ENCODE measurements at regions not wholly inside any gene's neighbourhood (a gene's known extent, or its start where the extent isn't known, plus 50 kb on each side); places are given as distances from the start of the nearest gene placed in this dataset.
"Not testable (repeated sequence)": the region's sequence is repeated elsewhere in the genome, so short reads cannot be mapped to it uniquely, and the experiment has no call there.

DNA sequence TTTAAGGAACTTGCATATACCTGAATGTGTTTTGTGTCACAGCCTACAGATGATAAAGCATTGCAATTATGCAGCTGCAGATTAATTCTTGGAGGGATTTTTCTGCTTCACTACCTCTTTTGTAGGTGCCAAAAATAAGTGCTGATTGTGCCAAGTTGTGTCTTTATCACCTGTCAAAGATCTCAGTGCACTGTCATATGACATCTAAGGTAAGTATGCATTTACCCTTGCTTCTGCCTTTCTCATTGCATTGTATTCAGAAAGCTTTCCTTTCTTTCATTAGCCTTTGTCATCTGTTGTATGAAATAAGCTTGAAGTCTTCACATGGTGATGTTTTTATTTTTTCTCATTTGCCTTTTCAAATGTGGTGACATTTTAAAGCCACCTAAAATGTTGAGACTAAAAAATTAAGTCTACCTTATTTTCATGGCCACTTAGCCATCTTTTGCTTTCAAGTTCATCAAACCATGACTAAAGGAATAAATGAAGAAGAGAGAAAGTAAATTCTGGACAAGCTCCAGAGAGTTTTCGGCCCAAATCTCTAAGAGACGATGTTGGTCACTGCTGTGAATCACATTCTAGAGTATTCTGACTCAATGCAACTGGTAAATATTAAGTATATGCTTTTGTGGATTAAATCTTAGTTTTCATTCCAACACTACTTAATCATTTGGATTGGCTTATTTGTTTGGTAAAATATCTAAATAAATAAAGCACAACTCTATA is 381.8 kb upstream of the EPHA3 start:
- Histone ChIP-seq H3K36me3 (ENCODE audit: control insufficient read depth, insufficient read depth, low read length) (no peaks in the 10 kb centered on the region), H3K9ac (ENCODE audit: low read depth, low read length) (no peak overlapping the region), H3K27ac (ENCODE audit: low read depth, low read length) (no peak overlapping the region), H3K4me1 (ENCODE audit: control insufficient read depth, insufficient read depth, low read length) (no peaks in the 10 kb centered on the region), H3K27me3 (ENCODE audit: control insufficient read depth, insufficient read depth, low read length) (no peaks in the 10 kb centered on the region), H3K9me3 (ENCODE audit: control insufficient read depth, insufficient read depth, low read length) (no peaks in the 10 kb centered on the region), H3K4me3 (ENCODE audit: low read depth, low read length) (no peak overlapping the region)

DNA sequence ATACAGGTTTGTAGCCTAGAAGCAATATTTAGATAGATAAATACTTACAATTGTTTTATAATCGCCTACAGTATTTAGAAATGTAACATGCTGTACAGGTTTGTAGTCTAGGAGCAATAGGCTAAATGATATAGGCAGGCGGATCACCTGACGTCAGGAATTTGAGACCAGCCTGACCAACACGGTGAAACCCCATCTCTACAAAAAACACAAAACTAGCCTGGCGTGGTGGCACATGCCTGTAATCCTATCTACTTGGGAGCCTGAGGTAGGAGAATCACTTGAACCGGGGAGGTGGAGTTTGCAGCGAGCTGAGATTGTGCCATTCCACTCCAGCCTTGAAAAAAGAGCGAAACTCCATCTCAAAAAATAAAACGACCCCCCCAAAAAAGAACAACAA is 375.2 kb upstream of the EPHA3 start:
- no peak overlapping the region for H3K9ac ChIP-seq (ENCODE audit: low read depth, low read length)
- no peaks in the 10 kb centered on the region for H3K4me1 ChIP-seq (ENCODE audit: control insufficient read depth, insufficient read depth, low read length)
- no peaks in the 10 kb centered on the region for H3K36me3 ChIP-seq (ENCODE audit: control insufficient read depth, insufficient read depth, low read length)
- no peak overlapping the region for H3K4me3 ChIP-seq (ENCODE audit: low read depth, low read length)
- no peaks in the 10 kb centered on the region for H3K27me3 ChIP-seq (ENCODE audit: control insufficient read depth, insufficient read depth, low read length)
- H3K9me3 ChIP-seq (ENCODE audit: control insufficient read depth, insufficient read depth, low read length), result no peaks in the 10 kb centered on the region
- H3K27ac ChIP-seq (ENCODE audit: low read depth, low read length), result no peak overlapping the region

GRCh38 chr3:88742106-88742505 is 365.3 kb upstream of the EPHA3 start:
- no peak overlapping the region for H3K9ac ChIP-seq (ENCODE audit: low read depth, low read length)
- no peaks in the 10 kb centered on the region for H3K9me3 ChIP-seq (ENCODE audit: control insufficient read depth, insufficient read depth, low read length)
- H3K27me3 ChIP-seq (ENCODE audit: control insufficient read depth, insufficient read depth, low read length), result no peaks in the 10 kb centered on the region
- no peaks in the 10 kb centered on the region for H3K36me3 ChIP-seq (ENCODE audit: control insufficient read depth, insufficient read depth, low read length)
- H3K4me3 ChIP-seq (ENCODE audit: low read depth, low read length), result no peak overlapping the region
- H3K27ac ChIP-seq (ENCODE audit: low read depth, low read length), result no peak overlapping the region
- H3K4me1 ChIP-seq (ENCODE audit: control insufficient read depth, insufficient read depth, low read length), result no peaks in the 10 kb centered on the region

- Histone ChIP-seq H3K9ac (ENCODE audit: low read depth, low read length) (no peak overlapping the region), H3K4me1 (ENCODE audit: control insufficient read depth, insufficient read depth, low read length) (no peaks in the 10 kb centered on the region), H3K4me3 (ENCODE audit: low read depth, low read length) (no peak overlapping the region), H3K27me3 (ENCODE audit: control insufficient read depth, insufficient read depth, low read length) (no peaks in the 10 kb centered on the region), H3K36me3 (ENCODE audit: control insufficient read depth, insufficient read depth, low read length) (no peaks in the 10 kb centered on the region), H3K9me3 (ENCODE audit: control insufficient read depth, insufficient read depth, low read length) (no peaks in the 10 kb centered on the region), H3K27ac (ENCODE audit: low read depth, low read length) (no peak overlapping the region)
Observed at GRCh38 chr3:88742674-88743507, 364.5 kb upstream of the EPHA3 start.

GRCh38 chr3:88744896-88745295 is 362.5 kb upstream of the EPHA3 start:
- Histone ChIP-seq H3K9me3 (ENCODE audit: control insufficient read depth, insufficient read depth, low read length) (no peaks in the 10 kb centered on the region), H3K36me3 (ENCODE audit: control insufficient read depth, insufficient read depth, low read length) (no peaks in the 10 kb centered on the region), H3K4me3 (ENCODE audit: low read depth, low read length) (no peak overlapping the region), H3K27ac (ENCODE audit: low read depth, low read length) (no peak overlapping the region), H3K9ac (ENCODE audit: low read depth, low read length) (no peak overlapping the region), H3K27me3 (ENCODE audit: control insufficient read depth, insufficient read depth, low read length) (no peaks in the 10 kb centered on the region), H3K4me1 (ENCODE audit: control insufficient read depth, insufficient read depth, low read length) (no peaks in the 10 kb centered on the region)

- not testable (repeated sequence) for H3K4me3 ChIP-seq (ENCODE audit: low read depth, low read length); H3K27me3 ChIP-seq (ENCODE audit: control insufficient read depth, insufficient read depth, low read length); H3K4me1 ChIP-seq (ENCODE audit: control insufficient read depth, insufficient read depth, low read length); H3K36me3 ChIP-seq (ENCODE audit: control insufficient read depth, insufficient read depth, low read length); H3K9me3 ChIP-seq (ENCODE audit: control insufficient read depth, insufficient read depth, low read length); H3K27ac ChIP-seq (ENCODE audit: low read depth, low read length); H3K9ac ChIP-seq (ENCODE audit: low read depth, low read length)
Observed at GRCh38 chr3:88747145-88747544, 360.3 kb upstream of the EPHA3 start.

DNA sequence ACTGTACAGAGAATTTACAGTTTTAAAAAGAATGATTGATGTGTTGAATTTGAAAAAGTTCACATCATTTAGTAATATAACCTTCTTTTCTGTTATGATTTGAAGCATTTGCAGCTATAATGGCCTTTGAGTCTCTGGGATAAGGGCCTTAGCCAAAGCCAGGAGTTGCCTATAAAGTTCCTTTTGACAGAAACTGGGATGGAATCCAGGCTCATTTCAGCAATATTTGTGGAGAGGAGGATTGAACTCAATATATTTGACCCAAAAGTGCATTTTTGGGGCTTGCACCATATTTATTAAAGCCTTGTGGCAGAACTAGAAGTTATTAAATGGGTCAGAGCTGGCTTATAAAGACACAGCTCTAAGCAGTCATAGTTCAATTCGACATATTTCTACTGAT is 348.7 kb upstream of the EPHA3 start:
- no peaks in the 10 kb centered on the region for H3K27me3 ChIP-seq (ENCODE audit: control insufficient read depth, insufficient read depth, low read length)
- H3K9me3 ChIP-seq (ENCODE audit: control insufficient read depth, insufficient read depth, low read length), result no peaks in the 10 kb centered on the region
- no peaks in the 10 kb centered on the region for H3K4me1 ChIP-seq (ENCODE audit: control insufficient read depth, insufficient read depth, low read length)
- H3K27ac ChIP-seq (ENCODE audit: low read depth, low read length), result no peak overlapping the region
- H3K9ac ChIP-seq (ENCODE audit: low read depth, low read length), result no peak overlapping the region
- H3K4me3 ChIP-seq (ENCODE audit: low read depth, low read length), result no peak overlapping the region
- H3K36me3 ChIP-seq (ENCODE audit: control insufficient read depth, insufficient read depth, low read length), result no peaks in the 10 kb centered on the region

- H3K9ac ChIP-seq (ENCODE audit: low read depth, low read length), result no peak overlapping the region
- H3K9me3 ChIP-seq (ENCODE audit: control insufficient read depth, insufficient read depth, low read length), result no peaks in the 10 kb centered on the region
- no peak overlapping the region for H3K4me3 ChIP-seq (ENCODE audit: low read depth, low read length)
- H3K27me3 ChIP-seq (ENCODE audit: control insufficient read depth, insufficient read depth, low read length), result no peaks in the 10 kb centered on the region
- H3K27ac ChIP-seq (ENCODE audit: low read depth, low read length), result no peak overlapping the region
- no peaks in the 10 kb centered on the region for H3K4me1 ChIP-seq (ENCODE audit: control insufficient read depth, insufficient read depth, low read length)
- H3K36me3 ChIP-seq (ENCODE audit: control insufficient read depth, insufficient read depth, low read length), result no peaks in the 10 kb centered on the region
Observed at GRCh38 chr3:88767746-88768145, 339.7 kb upstream of the EPHA3 start.

GRCh38 chr3:88773766-88774165 is 333.7 kb upstream of the EPHA3 start:
- no peaks in the 10 kb centered on the region for H3K36me3 ChIP-seq (ENCODE audit: control insufficient read depth, insufficient read depth, low read length)
- no peaks in the 10 kb centered on the region for H3K4me1 ChIP-seq (ENCODE audit: control insufficient read depth, insufficient read depth, low read length)
- no peak overlapping the region for H3K27ac ChIP-seq (ENCODE audit: low read depth, low read length)
- H3K9ac ChIP-seq (ENCODE audit: low read depth, low read length), result no peak overlapping the region
- H3K27me3 ChIP-seq (ENCODE audit: control insufficient read depth, insufficient read depth, low read length), result no peaks in the 10 kb centered on the region
- no peaks in the 10 kb centered on the region for H3K9me3 ChIP-seq (ENCODE audit: control insufficient read depth, insufficient read depth, low read length)
- no peak overlapping the region for H3K4me3 ChIP-seq (ENCODE audit: low read depth, low read length)

- no peaks in the 10 kb centered on the region for H3K36me3 ChIP-seq (ENCODE audit: control insufficient read depth, insufficient read depth, low read length)
- H3K27me3 ChIP-seq (ENCODE audit: control insufficient read depth, insufficient read depth, low read length), result no peaks in the 10 kb centered on the region
- H3K4me1 ChIP-seq (ENCODE audit: control insufficient read depth, insufficient read depth, low read length), result no peaks in the 10 kb centered on the region
- H3K9ac ChIP-seq (ENCODE audit: low read depth, low read length), result no peak overlapping the region
- no peak overlapping the region for H3K4me3 ChIP-seq (ENCODE audit: low read depth, low read length)
- H3K9me3 ChIP-seq (ENCODE audit: control insufficient read depth, insufficient read depth, low read length), result no peaks in the 10 kb centered on the region
- H3K27ac ChIP-seq (ENCODE audit: low read depth, low read length), result no peak overlapping the region
Observed at GRCh38 chr3:88775026-88775690, 332.3 kb upstream of the EPHA3 start.

GRCh38 chr3:88779482-88779881 is 327.9 kb upstream of the EPHA3 start:
- Histone ChIP-seq H3K27me3 (ENCODE audit: control insufficient read depth, insufficient read depth, low read length) (no peaks in the 10 kb centered on the region), H3K4me1 (ENCODE audit: control insufficient read depth, insufficient read depth, low read length) (no peaks in the 10 kb centered on the region), H3K9ac (ENCODE audit: low read depth, low read length) (no peak overlapping the region), H3K9me3 (ENCODE audit: control insufficient read depth, insufficient read depth, low read length) (peaks cover 6% of the 10 kb centered on the region), H3K27ac (ENCODE audit: low read depth, low read length) (no peak overlapping the region), H3K4me3 (ENCODE audit: low read depth, low read length) (no peak overlapping the region), H3K36me3 (ENCODE audit: control insufficient read depth, insufficient read depth, low read length) (no peaks in the 10 kb centered on the region)
